Right lobe of liver (tissue), 4 donors: ENCODE measurements at regions not wholly inside any gene's neighbourhood (a gene's known extent, or its start where the extent isn't known, plus 50 kb on each side); places are given as distances from the start of the nearest gene placed in this dataset.
"Not testable (repeated sequence)": the region's sequence is repeated elsewhere in the genome, so short reads cannot be mapped to it uniquely, and the experiment has no call there.

Experiments used
- POLR2A ChIP-seq: fragments of 450-650 bp; IDR thresholded peaks from one replicate; pipeline ENCODE4 v1.6.1; 2017; ENCODE audit warnings: antibody characterized with exemption, mild to moderate bottlenecking
- TF ChIP-seq, protein P1 (sequence below), 4 donors: fragments of 200-600 bp in 3 of 4; fragments of 450-650 bp in 1 of 4; IDR thresholded peaks; one replicate each; pipeline versions ENCODE4 v1.5.1 to v1.8.0; 2016 to 2022; ENCODE audit warnings: antibody characterized with exemption in 4 of 4, mild to moderate bottlenecking in 2 of 4
- donor health status: DM: no; HTN: no; CAD: no.
- donor health status: DM: no; HTN: no; CAD: no.
- donor health status: DM: no; HTN: yes; CAD: no.

DNA sequence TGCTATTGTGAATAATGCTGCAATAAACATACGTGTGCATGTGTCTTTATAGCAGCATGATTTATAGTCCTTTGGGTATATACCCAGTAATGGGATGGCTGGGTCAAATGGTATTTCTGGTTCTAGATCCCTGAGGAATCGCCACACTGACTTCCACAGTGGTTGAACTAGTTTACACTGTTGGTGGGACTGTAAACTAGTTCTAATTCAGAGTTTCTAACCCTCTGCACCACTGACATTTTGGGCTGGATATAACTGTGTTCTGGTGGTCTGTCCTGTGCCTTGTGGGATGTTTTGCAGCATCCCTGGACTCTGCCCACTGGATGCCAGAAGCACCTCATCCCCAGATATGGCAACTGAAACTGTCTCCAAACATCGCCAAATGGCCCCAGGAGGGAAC, 118.3 kb downstream of the PMAIP1 start:
- TF ChIP-seq, protein P1, sequence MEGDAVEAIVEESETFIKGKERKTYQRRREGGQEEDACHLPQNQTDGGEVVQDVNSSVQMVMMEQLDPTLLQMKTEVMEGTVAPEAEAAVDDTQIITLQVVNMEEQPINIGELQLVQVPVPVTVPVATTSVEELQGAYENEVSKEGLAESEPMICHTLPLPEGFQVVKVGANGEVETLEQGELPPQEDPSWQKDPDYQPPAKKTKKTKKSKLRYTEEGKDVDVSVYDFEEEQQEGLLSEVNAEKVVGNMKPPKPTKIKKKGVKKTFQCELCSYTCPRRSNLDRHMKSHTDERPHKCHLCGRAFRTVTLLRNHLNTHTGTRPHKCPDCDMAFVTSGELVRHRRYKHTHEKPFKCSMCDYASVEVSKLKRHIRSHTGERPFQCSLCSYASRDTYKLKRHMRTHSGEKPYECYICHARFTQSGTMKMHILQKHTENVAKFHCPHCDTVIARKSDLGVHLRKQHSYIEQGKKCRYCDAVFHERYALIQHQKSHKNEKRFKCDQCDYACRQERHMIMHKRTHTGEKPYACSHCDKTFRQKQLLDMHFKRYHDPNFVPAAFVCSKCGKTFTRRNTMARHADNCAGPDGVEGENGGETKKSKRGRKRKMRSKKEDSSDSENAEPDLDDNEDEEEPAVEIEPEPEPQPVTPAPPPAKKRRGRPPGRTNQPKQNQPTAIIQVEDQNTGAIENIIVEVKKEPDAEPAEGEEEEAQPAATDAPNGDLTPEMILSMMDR (IDR thresholded peaks at IDR 0.05) = not testable (repeated sequence)
- TF ChIP-seq POLR2A = not testable (repeated sequence)
